IPS DF 4.7 (cell line): ENCODE measurements at regions not wholly inside any gene's neighbourhood (a gene's known extent, or its start where the extent isn't known, plus 50 kb on each side); places are given as distances from the start of the nearest gene placed in this dataset.

Source experiments
- DNase-seq: peaks from one replicate; pipeline ENCODE4 v3.0.0-alpha.2; 2013; ENCODE audit warnings: low spot score; ENCODE audit errors: extremely low read depth

- DNase-seq = no peak
Observed at GRCh38 chr10:112026438-112026837, 157.1 kb downstream of the GPAM start.

GRCh38 chr10:112027731-112028280 lies 155.8 kb downstream of the GPAM start:
- no peak for DNase-seq

- no peak for DNase-seq
Observed at GRCh38 chr10:112030431-112030830, 153.1 kb downstream of the GPAM start.

- DNase-seq = no peak
Observed at GRCh38 chr10:112039823-112040222, 143.7 kb downstream of the GPAM start.

- DNase-seq = no peak
Observed at GRCh38 chr10:112040696-112041095, 142.9 kb downstream of the GPAM start.

- no peak for DNase-seq
Observed at GRCh38 chr10:112045938-112046337, 137.6 kb downstream of the GPAM start.

- no peak for DNase-seq
Observed at GRCh38 chr10:112047674-112048073, 135.9 kb downstream of the GPAM start.

GRCh38 chr10:112052166-112052565 lies 131.4 kb downstream of the GPAM start:
- no peak for DNase-seq

GRCh38 chr10:112053895-112054294 lies 129.7 kb downstream of the GPAM start:
- DNase-seq = no peak

GRCh38 chr10:112054516-112054915 lies 129.0 kb downstream of the GPAM start:
- no peak for DNase-seq

- no peak for DNase-seq
Observed at GRCh38 chr10:112057072-112057471, 126.5 kb downstream of the GPAM start.

- peak; percentile 14 for DNase-seq
Observed at GRCh38 chr10:112059220-112059619, 124.3 kb downstream of the GPAM start.

- DNase-seq = no peak
Observed at GRCh38 chr10:112071596-112072133, 111.9 kb downstream of the GPAM start.

- no peak for DNase-seq
Observed at GRCh38 chr10:112078003-112078402, 105.6 kb downstream of the GPAM start.

GRCh38 chr10:112080231-112080630 lies 103.3 kb downstream of the GPAM start:
- no peak for DNase-seq

GRCh38 chr10:112082120-112082519 lies 101.4 kb downstream of the GPAM start:
- no peak for DNase-seq

GRCh38 chr10:112083472-112083871 lies 100.1 kb downstream of the GPAM start:
- DNase-seq = no peak

- DNase-seq = no peak
Observed at GRCh38 chr10:112087953-112088456, 95.6 kb downstream of the GPAM start.

- no peak for DNase-seq
Observed at GRCh38 chr10:112091703-112092102, 91.9 kb downstream of the GPAM start.

- no peak for DNase-seq
Observed at GRCh38 chr10:112092519-112092918, 91.0 kb downstream of the GPAM start.

- no peak for DNase-seq
Observed at GRCh38 chr10:112094984-112095383, 88.6 kb downstream of the GPAM start.

GRCh38 chr10:112095731-112096130 lies 87.8 kb downstream of the GPAM start:
- DNase-seq = no peak

GRCh38 chr10:112098682-112099081 lies 84.9 kb downstream of the GPAM start:
- DNase-seq = no peak
